HG03064 (cell line): ENCODE measurements at regions not wholly inside any gene's neighbourhood (a gene's known extent, or its start where the extent isn't known, plus 50 kb on each side); places are given as distances from the start of the nearest gene placed in this dataset.
"Not testable (repeated sequence)": the region's sequence is repeated elsewhere in the genome, so short reads cannot be mapped to it uniquely, and the experiment has no call there.

Source experiments
- ATAC-seq: cut with Tn5 transposase; IDR thresholded peaks from one replicate; pipeline ENCODE4 v1.9.1; 2021; ENCODE audit warnings: low read depth; ENCODE audit not compliant: unreplicated experiment

DNA sequence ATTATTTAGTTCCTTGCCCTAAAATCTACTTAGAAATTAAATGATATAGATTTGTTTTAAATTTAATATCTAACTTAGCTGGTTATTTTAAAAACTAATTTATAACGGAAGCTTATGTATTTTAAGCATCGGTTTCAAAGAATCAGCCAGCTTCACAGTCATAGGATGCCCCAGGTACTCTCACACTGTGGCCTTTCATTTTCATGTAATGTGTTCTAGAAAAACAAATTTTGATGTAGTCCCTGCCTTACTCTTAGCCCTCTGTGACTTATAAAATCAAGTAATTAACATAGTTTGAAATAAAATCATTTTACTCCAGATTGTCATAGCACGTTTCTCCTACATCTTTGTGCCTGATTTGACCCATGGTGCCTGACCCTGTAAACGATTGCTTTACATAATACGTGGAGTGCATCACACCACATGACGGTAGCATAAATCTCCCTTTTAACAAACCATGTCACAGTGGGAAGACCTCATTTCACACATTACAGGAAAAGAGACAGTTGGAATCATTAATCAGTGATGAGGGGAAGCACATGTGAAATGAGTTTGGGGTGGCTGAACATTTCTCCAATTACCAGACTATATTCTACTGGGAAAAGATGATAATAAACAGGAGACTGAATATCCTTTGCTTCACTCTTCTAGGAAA lies 731.5 kb upstream of the CDH9 start:
- no peak for ATAC-seq

- ATAC-seq: no peak
Measured at GRCh38 chr5:27748847-27749246, 710.5 kb upstream of the CDH9 start.

DNA sequence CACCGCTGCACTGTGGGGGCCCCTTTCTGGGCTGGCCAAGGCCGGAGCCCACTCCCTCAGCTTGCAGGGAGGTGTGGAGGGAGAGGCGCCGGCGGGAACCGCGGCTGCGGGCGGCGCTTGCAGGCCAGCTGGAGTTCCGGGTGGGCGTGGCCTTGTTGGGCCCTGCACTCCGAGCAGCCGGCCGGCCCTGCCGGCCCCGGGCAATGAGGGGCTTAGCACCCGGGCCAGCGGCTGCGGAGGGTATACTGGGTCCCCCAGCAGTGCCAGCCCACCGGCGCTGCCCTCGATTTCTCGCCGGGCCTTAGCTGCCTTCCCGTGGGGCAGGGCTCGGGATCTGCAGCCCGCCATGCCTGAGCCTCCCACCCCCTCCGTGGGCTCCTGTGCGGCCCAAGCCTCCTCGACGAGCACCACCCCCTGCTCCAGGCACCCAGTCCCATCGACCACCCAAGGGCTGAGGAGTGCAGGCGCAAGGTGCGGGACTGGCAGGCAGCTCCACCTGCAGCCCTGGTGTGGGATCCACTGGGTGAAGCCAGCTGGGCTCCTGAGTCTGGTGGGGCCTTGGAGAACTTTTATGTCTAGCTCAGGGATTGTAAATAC lies 705.1 kb upstream of the CDH9 start:
- ATAC-seq: not testable (repeated sequence)

- ATAC-seq: no peak
Measured at GRCh38 chr5:27742805-27743204, 704.4 kb upstream of the CDH9 start.

DNA sequence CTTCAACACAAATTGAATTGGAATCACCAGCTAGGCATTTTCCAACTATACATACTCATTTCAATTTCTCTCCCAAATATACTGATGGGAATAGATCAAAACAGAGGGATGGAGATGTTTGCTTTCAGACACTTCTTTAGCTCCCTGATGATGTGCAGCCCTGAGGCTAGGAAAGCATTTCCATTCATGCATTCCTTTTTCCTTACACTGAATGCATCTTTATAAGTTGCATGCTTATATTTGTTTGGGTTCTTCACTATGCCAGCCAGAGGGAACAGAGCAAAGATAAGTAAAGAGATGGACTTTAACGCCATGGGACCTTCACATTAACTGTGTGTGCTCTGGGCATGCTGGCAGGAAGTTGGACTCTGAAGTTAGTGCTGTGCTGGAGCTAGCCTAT lies 696.5 kb upstream of the CDH9 start:
- ATAC-seq: no peak

DNA sequence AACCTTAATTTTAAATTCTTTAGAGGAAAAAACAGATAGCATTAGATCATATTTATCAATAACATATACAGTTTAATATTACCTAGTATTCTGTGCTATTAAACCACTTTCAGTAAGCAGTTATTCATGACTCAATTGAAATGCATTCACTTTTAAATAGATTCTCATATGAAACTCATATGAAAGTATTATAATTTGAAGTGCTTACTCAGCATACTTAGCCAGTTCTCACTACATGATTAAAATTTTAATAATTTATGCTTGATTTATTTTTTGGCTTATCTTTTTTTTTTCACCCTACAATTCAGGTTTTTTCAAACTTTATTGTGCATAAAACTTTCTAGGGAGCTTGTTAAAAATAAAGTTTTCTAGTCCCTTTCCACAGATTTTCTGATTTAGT lies 694.9 kb upstream of the CDH9 start:
- ATAC-seq: no peak

- ATAC-seq: no peak
Measured at GRCh38 chr5:27727254-27727653, 688.9 kb upstream of the CDH9 start.

GRCh38 chr5:27722337-27722736 lies 684.0 kb upstream of the CDH9 start:
- ATAC-seq: no peak

DNA sequence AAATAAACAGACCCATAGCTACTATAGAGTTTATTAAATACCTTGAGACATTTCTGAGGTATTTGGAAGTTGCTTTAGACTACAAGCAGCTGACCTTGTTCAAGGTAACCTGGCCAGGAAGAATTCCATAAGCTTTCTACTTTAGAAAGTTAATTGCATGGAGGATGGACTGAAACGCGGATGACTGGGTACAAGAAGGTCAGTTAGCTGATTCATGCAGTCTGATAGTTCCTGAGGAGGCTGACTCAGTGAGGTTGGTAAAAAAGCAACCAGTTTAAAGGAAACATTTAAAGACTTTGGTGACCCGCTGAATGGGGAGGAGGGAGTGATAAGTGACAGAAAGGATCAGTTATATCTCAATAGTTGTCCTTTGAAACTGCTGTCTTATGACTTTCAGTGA lies 670.1 kb upstream of the CDH9 start:
- no peak for ATAC-seq

DNA sequence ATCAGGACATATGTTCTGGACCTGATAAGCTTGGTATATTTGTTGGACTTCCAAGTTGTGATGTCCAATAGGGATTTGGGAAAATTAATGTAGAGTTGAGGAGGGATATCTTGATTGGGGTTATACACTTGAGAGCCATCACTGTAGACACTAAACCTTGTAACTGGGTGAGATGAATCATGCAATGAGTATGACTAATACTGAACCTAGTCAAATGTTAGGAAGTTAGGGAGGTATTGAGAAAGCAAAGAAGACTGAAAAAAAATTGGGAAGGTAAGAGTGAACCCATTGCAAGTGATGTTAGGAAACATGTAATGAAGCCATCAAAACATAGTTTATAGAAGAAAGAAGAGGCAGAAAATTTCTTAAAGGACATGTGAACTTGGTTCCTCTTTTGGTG lies 668.4 kb upstream of the CDH9 start:
- no peak for ATAC-seq

GRCh38 chr5:27705661-27706060 lies 667.3 kb upstream of the CDH9 start:
- ATAC-seq: no peak

DNA sequence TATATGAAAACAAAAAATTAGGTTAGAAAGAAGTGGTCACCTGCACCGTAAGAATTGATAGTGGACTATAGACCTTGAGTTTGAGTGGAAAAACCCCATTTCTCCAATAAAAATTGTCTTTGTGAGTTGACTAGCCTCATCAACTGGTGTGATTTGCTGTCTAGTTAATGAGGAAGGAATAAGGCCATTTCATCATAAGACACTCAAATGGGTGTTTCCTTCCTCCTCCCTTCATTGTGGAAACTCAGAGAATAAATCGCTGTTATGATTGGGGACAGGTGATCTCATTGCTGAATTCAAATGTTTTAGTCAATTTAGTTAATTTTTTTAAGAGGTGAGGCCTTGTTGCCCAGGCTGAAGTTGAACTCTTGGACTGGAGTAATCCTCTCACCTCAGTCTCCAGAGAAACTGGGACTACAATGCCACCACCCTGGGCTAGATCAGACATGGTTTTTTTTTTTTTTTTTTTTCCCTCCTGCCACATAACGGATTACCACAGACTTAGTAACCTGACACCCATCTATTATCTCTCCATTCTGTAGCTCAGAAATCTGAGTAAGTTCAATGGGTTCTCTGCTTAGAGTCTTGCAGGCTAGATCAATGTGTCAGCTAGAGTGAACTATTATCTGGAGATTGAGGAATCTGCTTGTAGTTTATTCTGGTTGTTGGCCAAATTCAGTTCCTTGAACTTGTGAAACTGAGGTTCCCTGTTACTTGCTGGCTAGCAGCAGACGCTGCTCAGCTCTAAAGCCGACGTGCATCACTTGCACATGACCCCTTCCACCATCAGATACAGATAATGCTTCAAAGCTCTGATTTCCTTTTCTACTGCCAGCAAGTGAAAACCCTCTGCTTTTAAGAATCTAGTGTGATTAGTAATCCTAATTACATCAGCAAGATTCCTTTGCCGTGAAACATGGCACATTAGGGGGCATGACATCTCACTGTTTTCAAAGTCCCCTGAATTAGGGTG lies 663.8 kb upstream of the CDH9 start:
- ATAC-seq: no peak

- no peak for ATAC-seq
Measured at GRCh38 chr5:27700526-27700925, 662.1 kb upstream of the CDH9 start.

DNA sequence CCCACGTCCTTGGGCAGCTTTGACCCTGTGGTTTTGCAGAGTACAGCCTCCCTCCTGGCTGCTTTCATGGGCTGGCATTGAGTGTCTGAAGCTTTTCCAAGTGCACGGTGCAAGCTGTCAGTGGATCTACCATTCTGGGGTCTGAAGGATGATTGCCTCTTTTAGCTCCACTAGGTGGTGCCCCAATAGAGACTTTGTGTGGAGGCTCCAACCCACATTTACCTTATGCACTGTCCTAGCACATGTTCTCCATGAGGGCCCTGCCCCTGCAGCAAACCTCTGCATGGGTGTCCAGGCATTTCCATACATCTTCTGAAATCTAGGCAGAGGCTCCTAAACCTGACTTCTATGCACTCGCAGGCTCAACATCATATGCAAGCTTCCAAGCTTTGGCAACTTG lies 644.2 kb upstream of the CDH9 start:
- no peak for ATAC-seq

DNA sequence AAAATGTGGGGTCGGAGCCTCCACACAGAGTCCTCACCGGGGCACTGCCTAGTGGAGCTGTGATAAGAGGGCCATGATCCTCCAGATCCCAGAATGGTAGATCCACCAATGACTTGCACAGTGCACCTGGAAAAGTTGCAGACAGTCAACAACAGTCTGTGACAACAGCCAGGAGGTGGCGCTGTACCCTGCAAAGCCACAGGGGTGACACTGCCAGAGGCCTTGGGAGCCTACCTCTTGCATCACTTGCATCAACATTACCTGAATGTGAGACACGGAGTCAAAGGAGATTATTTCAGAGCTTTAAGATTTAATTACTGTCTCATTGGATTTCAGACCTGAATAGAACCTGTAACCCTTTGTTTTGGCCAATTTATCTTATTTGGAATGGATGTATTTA lies 614.1 kb upstream of the CDH9 start:
- no peak for ATAC-seq

GRCh38 chr5:27639005-27639612 lies 600.7 kb upstream of the CDH9 start:
- no peak for ATAC-seq

DNA sequence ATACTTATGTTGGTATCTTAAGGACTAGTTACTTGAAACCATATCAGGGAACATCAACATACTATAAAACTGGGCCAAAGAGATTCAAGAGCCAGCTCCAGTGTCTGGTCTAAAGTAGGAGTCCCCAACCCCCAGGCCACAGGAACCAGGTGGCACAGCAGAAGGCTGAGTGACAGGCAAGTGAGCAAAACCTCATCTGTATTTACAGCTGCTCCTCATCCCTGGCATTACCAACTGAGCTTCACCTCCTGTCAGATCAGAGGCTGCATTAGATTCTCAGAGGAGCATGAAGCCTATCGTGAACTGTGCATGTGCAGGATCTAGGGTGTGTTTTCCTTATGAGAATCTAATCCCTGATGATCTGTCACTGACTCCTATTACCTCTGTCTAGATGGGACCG lies 581.6 kb upstream of the CDH9 start:
- ATAC-seq: no peak

- ATAC-seq: no peak
Measured at GRCh38 chr5:27612161-27612560, 573.8 kb upstream of the CDH9 start.

- ATAC-seq: no peak
Measured at GRCh38 chr5:27608992-27609391, 570.6 kb upstream of the CDH9 start.

GRCh38 chr5:27598576-27598975 lies 560.2 kb upstream of the CDH9 start:
- no peak for ATAC-seq

DNA sequence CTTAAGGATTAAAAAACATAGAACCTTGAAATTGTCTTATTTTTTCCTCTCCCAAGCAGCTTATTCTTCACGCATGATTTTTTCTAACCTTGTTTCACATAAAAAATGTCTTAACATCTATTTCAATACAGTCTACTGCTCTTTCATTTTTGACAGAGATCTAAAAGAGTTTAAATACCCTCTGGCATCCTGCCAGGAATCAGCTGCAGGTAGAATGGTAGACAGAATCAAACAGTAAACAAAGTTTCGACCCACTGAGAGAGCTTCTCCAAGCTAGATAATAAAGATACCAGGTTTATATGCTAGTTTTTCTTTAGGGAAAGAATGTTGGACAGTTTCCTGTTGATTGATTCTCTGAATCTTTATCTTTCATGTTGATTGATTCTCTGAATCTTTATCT lies 555.8 kb upstream of the CDH9 start:
- ATAC-seq: no peak
